HG03108 (cell line): ENCODE measurements at regions not wholly inside any gene's neighbourhood (a gene's known extent, or its start where the extent isn't known, plus 50 kb on each side); places are given as distances from the start of the nearest gene placed in this dataset.

Experiments used
- ATAC-seq: cut with Tn5 transposase; IDR thresholded peaks from one replicate; pipeline ENCODE4 v1.9.1; 2021; ENCODE audit warnings: moderate library complexity; ENCODE audit not compliant: unreplicated experiment

GRCh38 chr3:18837137-18837755 lies 311.1 kb upstream of the KCNH8 start:
- no peak for ATAC-seq

- ATAC-seq = no peak
Observed at GRCh38 chr3:18835021-18835420, 313.3 kb upstream of the KCNH8 start.

- ATAC-seq = no peak
Observed at GRCh38 chr3:18830087-18830486, 318.2 kb upstream of the KCNH8 start.

GRCh38 chr3:18828637-18829036 lies 319.7 kb upstream of the KCNH8 start:
- no peak for ATAC-seq

GRCh38 chr3:18827664-18828063 lies 320.6 kb upstream of the KCNH8 start:
- ATAC-seq = no peak

- ATAC-seq = no peak
Observed at GRCh38 chr3:18825665-18826064, 322.6 kb upstream of the KCNH8 start.

GRCh38 chr3:18813300-18813699 lies 335.0 kb upstream of the KCNH8 start:
- ATAC-seq = no peak

GRCh38 chr3:18812316-18812715 lies 336.0 kb upstream of the KCNH8 start:
- no peak for ATAC-seq

- ATAC-seq = no peak
Observed at GRCh38 chr3:18810306-18810661, 338.0 kb upstream of the KCNH8 start.

- ATAC-seq = no peak
Observed at GRCh38 chr3:18809640-18810305, 338.5 kb upstream of the KCNH8 start.

- ATAC-seq = no peak
Observed at GRCh38 chr3:18808429-18808828, 339.9 kb upstream of the KCNH8 start.

- ATAC-seq = no peak
Observed at GRCh38 chr3:18807593-18807992, 340.7 kb upstream of the KCNH8 start.

- no peak for ATAC-seq
Observed at GRCh38 chr3:18806633-18807032, 341.7 kb upstream of the KCNH8 start.

GRCh38 chr3:18797378-18797777 lies 350.9 kb upstream of the KCNH8 start:
- ATAC-seq = no peak

GRCh38 chr3:18795078-18795477 lies 353.2 kb upstream of the KCNH8 start:
- ATAC-seq = no peak

- ATAC-seq = no peak
Observed at GRCh38 chr3:18791752-18792151, 356.6 kb upstream of the KCNH8 start.

GRCh38 chr3:18791182-18791581 lies 357.1 kb upstream of the KCNH8 start:
- no peak for ATAC-seq

- ATAC-seq = no peak
Observed at GRCh38 chr3:18790384-18790783, 357.9 kb upstream of the KCNH8 start.

GRCh38 chr3:18789734-18790133 lies 358.6 kb upstream of the KCNH8 start:
- no peak for ATAC-seq

GRCh38 chr3:18787441-18787840 lies 360.9 kb upstream of the KCNH8 start:
- no peak for ATAC-seq

- no peak for ATAC-seq
Observed at GRCh38 chr3:18786650-18787323, 361.5 kb upstream of the KCNH8 start.

- ATAC-seq = no peak
Observed at GRCh38 chr3:18782191-18782590, 357.1 kb upstream of the SATB1 start.
